ENCODE measurements at regions not wholly inside any gene's neighbourhood (a gene's known extent, or its start where the extent isn't known, plus 50 kb on each side); places are given as distances from the start of the nearest gene placed in this dataset.
"Not testable (repeated sequence)": the region's sequence is repeated elsewhere in the genome, so short reads cannot be mapped to it uniquely, and the experiment has no call there.

DNA sequence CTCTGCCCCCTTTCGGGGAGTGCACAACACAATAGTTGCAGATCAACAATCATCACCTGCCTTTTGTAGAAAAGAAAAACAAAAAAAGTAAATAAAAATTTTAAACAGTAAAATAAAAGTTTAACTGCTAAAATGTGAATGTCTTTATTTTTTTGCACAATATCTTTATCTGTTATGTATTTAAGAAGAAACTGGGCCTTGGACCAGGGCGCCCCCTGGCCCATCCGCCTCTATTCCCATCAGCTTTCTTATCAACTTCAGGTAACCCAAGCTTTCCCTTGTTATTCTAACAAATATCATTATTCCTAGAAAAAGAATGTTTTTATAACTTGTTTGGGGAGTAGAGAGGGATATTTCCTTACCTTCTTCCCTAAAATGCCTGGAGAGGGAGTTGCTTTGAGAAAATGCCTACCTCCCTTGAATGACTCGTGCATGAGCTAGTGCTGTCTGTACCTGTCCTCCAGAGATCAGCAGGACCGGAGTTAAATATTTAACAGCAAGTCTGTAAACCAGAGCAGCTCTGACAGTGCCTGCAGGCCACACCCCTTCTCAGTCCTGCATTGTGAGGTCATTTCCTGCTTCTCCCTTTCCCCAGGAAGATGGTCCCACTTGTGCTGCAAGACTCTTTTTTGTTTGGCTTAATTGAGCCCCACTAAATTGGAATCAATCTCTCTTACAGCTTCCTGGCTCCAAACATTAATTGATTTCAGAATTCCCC, 192.8 kb upstream of the RGS6 start:
- DNase-seq (ENCODE audit: low spot score): peak; percentile 79

DNA sequence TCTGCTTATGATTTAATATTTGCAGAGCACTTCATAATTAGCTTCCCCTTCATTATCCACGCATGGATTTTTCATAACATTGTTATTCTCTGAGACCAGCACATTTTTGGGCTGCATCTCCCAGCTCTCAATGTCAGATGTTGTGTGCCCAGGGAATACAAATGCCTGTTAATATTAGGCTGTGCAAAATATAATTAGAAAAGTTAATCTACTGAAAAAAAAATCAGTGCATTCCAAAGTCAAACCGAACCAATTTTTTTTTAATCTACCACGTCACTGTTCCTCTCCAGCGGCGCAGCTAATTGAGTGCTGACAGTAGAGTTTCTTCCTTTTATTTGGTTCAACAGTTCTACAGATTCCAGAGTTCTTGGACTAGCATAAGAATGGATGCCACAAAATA, 191.0 kb upstream of the RGS6 start:
- DNase-seq (ENCODE audit: low spot score): no peak

DNA sequence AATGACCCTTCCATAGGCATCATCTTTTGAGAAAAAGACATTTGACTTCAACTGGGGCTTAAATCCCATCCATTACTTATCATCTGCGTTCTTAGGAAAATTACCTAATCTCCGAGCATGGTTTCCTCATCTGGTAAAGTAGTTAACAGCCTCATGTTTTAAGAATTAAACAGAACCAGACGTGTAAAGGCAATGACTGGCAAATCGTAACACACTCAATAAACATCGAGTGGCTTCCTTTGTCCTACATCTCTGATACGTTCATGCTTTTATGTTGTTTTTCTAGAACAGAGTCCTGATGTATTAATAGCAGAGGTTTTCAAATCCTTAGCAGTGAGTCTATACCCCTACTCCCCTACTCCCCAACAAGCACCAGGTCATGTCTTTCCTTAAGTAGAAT, 189.7 kb upstream of the RGS6 start:
- DNase-seq (ENCODE audit: low spot score): no peak

DNA sequence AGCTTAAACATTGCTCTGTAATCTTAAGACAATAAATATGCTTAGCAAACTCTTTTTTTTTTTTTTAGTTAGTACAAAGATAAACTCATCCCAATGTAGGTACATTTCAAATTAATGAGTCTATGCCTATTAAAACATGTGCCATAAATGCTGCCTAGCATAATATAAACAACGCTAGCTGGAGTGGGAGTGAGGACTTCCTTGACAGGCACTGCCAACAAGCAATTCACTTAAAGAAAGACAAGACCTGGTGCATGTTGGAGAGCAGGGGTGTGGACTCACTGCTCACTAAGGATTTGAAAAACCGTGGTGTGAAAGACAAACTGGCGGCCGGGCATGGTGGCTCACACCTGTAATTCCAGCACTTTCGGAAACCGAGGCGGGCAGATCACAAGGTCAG, 187.2 kb upstream of the RGS6 start:
- DNase-seq (ENCODE audit: low spot score): no peak

DNA sequence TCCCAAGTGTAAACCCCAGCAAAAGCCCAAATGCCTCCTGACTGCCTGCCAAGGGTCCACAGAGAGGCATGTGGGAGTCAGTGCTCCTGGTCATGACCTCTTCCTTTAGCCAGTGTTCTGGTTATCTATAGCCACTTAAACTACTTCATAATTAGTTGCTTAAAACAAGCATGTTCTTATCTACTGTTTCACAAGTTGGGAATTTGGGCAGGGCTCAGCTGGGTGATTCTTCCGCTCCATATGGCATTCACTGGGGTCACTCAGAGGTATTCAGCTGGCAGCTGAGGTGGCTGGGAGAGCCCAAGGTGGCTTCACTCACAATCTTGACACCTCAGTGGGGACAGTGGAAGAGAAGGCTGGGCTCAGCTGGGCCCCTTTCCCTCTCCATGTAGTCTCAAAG, 184.0 kb upstream of the RGS6 start:
- DNase-seq (ENCODE audit: low spot score): no peak

DNA sequence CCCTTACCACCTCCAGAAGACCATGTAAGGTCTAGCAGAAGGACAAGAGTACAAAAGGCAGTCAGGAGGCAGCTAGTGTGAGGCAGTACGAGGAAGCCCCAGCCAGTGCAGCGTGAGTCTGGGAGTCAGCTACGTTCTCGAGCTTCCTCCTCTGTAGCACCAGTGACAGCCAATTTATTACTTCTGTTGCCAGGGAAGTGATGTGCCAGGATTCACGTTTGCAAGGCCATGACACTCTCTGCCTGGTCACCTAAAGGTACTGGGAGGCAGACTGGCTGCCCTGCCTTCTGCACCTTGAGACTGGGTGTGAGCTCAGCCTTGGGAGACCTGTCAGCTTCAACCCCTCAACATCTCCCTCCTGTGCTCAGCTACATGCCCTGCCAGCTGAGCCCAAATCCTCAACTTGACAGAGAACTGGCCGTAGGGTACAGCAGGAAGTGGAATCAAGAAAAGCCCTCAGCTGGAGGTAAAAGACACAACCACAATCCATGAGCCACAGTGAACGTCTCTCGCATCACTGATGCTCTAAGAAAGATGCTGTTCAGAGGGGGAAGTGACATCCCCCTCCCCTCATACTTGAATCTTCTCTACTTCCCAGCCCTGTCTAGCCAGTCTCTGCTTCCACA, 182.5 kb upstream of the RGS6 start:
- DNase-seq (ENCODE audit: low spot score): no peak

DNA sequence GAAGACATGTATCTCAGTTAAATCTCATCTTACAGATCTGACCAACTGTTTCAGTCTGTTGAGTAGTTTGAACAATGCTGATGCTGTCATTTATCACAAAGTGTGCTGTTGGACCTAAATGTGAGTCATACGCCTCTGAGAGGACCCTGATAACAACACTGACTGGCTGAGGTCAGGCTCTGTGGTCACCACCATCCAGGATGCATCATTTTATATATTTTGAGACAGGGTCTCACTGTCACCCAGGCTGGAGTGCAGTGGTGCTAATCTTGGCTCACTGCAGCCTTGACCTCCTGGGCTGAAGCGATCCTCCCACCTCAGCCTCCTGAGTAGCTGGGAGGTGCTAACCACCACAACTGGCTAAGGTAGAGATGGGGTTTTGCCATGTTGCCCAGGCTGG, 181.0 kb upstream of the RGS6 start:
- DNase-seq (ENCODE audit: low spot score): no peak

DNA sequence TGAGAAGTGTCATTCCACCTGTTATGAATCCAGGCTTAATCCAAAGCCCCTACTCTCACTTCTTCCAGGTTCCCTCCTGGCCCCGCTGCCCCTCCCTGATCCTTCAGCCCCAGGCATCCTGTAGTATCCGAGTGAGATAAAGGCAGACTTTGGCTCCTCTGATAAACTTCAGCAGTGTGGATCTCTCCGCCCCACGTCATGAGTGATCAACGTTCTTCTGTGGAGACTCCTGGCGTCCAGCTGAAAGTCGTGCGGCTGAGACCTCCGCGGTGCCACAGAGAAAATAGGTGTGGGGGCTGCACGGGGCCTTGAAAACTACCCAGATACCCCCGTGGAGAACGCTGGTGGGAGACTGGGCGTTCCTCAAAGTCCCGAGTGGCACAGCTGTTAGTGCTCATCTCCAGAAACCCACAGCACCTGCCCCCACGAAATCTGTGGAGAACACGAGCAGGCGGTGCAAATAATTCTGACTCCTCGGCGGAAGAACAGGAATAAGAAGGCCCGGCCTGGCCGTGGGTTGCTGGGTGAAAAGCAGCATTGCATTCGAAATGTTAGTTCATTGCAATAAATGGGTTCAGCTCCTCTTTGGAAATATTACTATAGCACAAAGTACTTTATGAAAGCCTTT, 180.0 kb upstream of the RGS6 start:
- no peak for DNase-seq (ENCODE audit: low spot score)

DNA sequence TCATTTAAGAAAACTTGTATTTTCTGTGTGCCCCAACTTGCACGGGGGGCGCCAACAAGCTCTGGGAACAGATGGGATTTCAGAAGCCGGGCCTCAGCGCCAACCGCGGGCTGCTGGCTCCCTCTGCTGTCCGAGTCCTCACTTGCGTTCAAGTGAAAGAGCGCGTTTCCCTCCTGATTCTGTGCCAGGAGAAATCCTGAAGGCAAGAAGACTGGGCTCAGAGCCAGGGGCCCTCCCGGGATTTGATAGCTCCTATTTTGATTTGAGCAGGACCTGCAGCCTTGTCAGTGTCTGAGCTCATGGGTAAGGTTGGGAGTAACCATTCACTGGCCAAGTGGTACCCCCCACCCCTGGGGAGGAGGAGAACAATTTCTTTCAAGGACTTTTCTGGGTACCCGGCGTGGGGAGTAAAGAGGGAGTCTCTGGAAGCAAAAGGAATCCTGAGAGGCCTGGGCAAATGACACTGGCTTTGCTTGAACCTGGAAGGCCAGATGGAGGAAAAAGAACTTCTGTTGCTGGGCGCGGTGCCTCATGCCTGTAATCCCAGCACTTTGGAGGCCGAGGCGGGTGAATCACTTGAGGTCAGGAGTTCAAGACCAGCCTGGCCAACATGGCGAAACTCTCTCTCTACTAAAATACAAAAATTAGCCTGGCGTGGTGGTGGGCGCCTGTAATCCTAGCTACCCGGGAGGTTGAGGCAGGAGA, 179.0 kb upstream of the RGS6 start:
- DNase-seq (ENCODE audit: low spot score): peak; percentile 86

DNA sequence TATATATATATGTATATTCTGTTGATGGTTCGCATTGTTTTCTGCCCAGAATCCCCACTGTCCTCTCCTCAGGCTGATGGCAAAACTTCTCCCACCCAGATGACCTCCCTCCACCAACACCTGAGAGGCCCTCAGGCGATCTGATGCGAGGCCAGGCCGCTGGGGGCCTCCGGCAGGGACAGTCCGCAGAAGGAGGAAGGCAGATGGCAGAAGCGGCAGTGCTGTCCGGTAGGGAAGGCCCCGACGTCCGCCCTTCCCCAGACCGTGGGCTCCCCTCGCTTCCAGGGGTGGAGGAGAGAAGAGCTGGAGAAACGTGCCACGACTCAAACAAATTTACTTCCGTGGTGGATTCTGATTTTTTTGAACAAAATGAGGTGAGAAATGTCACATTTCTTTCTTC, 178.3 kb upstream of the RGS6 start:
- no peak for DNase-seq (ENCODE audit: low spot score)

DNA sequence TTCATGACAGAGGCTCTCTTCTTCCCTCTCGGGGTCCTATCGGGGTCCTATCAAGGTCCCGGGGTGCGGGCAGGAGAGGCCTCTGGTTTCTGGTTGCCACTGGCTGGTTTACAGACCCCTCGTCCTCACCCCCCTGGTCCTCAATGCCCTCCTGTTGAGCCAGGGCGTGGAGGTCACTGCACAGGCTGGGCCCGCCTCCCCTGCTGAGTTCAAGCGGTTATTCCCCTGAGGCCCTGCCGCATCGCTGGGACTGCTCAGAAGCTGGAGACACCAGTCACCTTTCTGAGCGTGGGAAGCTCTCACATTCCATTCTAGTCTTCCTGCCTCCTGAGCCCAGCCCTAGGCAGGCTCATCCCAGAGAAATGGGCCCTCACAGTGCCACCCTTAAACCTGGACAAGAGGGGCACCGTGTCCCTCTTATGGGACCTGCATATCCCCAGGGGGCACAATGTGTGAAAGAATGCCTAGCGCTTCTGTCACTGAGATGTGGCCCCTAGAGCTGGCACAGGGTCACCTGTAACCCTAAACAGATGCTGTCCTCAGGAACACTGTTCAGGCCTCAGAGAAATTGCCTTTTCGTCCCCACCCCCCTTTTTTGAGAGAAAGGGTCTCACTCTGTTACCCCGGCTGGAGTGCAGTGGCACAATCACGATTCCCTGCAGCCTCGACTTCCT, 177.7 kb upstream of the RGS6 start:
- no peak for DNase-seq (ENCODE audit: low spot score)

DNA sequence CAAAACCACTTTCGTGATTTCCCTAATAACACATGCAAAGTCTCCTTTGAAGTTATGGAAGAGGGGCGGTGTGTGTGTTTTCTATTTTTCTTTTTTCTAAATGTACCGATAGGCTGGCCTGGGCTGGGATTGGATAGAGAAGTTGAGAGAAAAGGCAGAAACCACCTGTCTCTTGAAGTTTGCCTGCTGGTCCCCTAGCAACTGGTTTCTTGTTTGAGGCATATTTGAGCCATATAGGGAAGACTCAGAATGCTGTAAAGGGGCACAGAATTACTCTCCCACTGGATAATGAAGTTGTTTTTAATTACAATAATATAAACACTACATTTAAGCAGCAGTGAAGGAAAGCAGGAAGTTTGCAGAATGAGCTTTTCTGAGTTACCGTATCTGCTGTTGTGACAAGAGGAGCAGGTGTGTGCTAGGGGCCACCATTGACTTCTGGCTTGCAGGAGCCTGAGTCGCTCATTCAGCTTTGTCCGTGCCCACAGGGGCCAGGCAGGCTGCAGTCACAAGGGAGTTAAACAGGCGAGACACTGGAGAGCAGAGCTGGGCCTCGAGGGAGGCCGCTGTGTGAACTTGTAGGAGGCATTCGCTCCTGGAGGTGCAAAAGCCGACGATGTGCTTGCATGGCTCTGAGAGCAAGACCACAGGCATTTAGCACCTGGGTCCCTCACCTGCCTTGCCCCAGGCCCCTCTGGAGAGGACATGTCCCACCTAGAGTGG, 173.8 kb upstream of the RGS6 start:
- DNase-seq (ENCODE audit: low spot score): no peak

DNA sequence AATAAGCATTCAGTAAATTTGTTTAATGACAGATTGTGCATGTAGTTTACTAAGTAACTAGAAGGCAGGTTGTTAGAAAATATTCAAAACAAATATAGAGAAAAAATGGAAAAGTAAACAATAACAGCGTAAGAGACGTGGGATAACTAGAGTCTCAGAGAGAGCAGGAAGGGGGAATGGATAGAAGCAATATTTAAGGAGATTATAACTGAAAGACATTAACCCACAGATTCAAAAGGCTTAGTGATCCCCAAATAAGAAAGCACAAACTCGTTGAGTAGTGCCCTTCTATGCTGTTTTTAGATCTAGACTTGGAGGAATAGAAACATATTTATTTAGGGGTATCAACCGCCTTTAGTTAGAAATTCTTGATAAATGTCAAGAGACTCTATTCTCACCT, 169.7 kb upstream of the RGS6 start:
- DNase-seq (ENCODE audit: low spot score): no peak

DNA sequence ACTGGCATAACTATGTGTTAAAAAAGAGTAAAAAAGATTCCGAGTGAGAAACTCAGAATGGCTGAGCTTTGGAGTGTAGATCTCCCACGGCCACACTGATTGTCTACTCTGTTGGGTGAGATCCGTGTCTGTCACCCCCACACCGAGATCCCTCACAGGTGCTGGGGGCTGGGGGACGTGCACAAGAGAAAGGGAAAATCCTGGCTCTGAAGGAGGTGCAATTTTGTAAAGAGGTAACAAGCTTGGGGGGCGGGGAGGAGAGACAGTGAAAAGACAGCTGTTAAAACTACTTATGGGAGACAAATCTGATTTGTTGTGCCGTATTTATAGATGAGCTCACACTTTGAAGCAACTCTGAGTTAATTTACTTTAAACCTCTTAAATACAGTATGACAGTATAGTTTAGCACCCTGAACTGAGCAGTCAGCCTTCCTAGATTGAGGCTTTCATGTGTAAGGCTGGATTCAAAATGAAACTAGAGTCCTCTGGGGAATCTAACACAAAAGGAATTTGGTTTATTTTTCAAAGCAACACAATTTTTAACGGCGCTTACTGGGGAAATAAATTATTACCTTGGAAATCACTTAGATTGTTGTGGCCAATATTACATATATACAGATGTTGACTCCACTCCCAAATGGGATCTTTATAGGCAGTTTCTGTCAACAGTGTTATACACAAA, 167.4 kb upstream of the RGS6 start:
- no peak for DNase-seq (ENCODE audit: low spot score)

DNA sequence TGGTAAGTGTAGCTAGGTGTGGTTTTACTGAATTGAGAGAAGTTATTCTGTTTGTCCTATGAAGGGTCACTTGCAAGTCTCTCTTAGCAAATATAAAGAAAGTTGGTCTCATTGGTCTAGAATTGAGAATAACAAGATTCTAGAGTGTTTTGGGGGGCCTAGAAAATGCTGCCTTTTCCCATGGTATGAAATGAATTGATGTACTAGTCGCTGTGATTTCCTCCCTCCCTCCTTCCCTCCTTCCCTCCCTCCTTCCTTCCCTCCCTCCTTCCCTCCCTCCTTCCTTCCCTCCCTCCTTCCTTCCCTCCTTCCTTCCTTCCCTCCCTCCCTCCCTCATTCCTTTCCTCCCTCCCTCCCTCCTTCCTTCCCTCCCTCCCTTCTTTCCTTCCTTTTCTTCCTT, 166.7 kb upstream of the RGS6 start:
- DNase-seq (ENCODE audit: low spot score): no peak

DNA sequence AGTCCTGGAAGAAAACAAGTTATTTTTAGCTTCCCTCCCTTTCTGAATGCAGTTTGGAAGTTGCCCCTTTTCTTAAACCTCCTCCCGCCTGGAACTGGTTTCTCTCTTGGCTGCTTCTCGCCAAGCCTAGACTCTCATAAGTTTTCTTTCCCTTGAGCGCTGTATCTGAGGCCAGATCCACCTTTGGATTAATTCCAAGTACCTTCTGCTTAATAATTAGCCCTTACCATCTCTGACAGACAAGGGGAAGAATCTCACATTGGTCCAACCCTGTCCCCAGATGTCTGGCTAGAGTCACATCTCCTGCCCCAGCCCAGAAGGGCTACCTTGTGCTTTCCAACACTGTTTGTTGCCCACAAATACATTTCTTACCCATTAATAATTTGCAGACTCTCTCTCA, 161.8 kb upstream of the RGS6 start:
- DNase-seq (ENCODE audit: low spot score): no peak

DNA sequence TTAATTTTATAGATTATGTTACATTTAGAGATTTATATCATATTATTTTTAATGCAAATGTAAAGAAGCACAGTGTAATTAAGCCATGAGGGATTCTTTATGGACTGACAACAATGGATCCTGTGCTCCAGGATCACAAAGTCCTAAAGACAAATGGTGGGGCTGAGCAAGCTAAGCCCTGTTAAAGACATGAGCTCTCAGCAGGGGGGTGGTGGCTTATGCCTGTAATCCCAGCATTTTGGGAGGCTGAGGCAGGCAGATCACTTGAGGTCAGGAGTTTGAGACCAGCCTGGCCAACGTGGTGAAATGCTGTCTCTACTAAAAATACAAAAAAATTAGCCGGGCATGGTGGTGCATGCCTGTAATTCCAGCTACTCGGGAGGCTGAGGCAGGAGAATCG, 160.8 kb upstream of the RGS6 start:
- not testable (repeated sequence) for DNase-seq (ENCODE audit: low spot score)

DNA sequence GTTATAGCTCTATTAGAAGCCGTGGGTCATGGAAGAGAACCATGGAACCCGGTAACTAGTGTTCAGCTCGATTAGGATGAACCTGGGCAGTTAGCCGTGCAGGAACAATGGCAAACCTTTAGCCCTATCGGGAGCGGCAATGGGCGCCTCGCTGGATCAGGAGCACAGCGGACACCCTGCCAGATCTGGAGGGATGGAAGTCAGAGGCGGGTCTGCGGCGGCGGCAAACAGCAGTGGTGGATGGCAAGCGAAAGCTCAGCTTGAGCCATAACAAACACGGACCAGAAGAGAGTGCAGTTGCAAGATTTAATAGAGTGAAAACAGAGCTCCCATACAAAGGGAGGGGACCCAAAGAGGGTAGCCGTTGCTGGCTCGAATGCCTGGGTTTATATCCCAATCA, 160.2 kb upstream of the RGS6 start:
- DNase-seq (ENCODE audit: low spot score): not testable (repeated sequence)

DNA sequence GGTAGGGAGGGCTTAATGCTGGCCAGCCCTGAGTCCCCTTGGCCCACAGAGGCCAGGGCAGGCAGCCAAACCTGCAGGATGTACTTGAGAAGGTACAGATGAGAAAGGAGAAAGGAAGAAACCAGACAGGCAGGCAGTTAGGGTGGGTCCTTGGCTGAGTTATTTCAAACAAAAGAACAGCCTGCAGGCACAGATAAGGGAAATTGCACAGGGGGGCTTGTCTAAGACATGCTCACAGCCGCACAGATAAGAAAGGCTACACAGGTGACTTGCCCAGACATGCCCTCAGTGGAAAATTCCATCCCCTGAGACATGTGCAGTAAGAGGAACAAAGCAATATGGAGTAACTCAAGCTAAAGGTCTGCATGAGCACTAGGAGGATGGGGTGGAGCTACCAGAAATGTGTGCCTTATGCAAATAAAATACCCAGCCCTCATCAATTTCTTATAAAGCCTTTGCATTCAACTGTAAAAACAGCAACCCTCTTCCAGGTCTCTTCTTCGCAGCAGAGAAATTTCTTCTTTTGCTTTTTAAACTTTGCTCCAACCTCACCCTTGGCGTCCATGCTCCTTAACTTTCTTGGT, 158.2 kb upstream of the RGS6 start:
- no peak for DNase-seq (ENCODE audit: low spot score)

All from ureter (tissue), 1 donor.